IMR-90 (cell line): ENCODE measurements at regions not wholly inside any gene's neighbourhood (a gene's known extent, or its start where the extent isn't known, plus 50 kb on each side); places are given as distances from the start of the nearest gene placed in this dataset.
A peak's percentile ranks its signal among the peaks of the same experiment; 100 is the strongest.

Source experiments
- ATAC-seq: fragments of 200-7000 bp; cut with Tn5 transposase; 2 replicates; pipeline ENCODE4 v1.9.1; 2020; ENCODE audit warnings: low read depth, mild to moderate bottlenecking, moderate library complexity
- BruUV-seq: library from RNA; stranded (reverse); fragments of 400-500 nt; replicated peaks from 2 replicates; lab custom pipeline; 2021; lab: Mats Ljungman, UMichigan
- CTCF ChIA-PET: fragments of 300-600 bp; formaldehyde crosslinking; extraction: SDS; loops from one replicate; lab custom pipeline; 2021; ENCODE audit warnings: antibody characterized with exemption; lab: Yijun Ruan, JAX
- POLR2A ChIA-PET: fragments of 300-600 bp; sonication (Branson Sonifier 250); formaldehyde crosslinking; loops from one replicate; lab custom pipeline; 2022; ENCODE audit warnings: antibody characterized with exemption; ENCODE audit not compliant: unreplicated experiment; lab: Charles Lee
- DNase-seq: peaks from one replicate; pipeline ENCODE4 v3.0.0; 2013
- H2AFZ ChIP-seq: replicated peaks from 2 replicates; pipeline ENCODE3; 2013; ENCODE audit warnings: low read length, mild to moderate bottlenecking; ENCODE audit not compliant: poor library complexity
- H2AK5ac ChIP-seq: 2 replicates; pipeline ENCODE4 v1.6.1; 2013; ENCODE audit warnings: low read depth, low read length, inconsistent platforms
- H2AK9ac ChIP-seq: replicated peaks from 2 replicates; pipeline ENCODE3; 2013; ENCODE audit warnings: mild to moderate bottlenecking, low read depth, low read length, moderate library complexity; ENCODE audit not compliant: poor library complexity
- H2BK120ac ChIP-seq: 2 replicates; pipeline ENCODE4 v1.6.1; 2013; ENCODE audit warnings: low read depth, low read length, inconsistent platforms
- H2BK15ac ChIP-seq: 3 replicates; pipeline ENCODE4 v1.6.1; 2013; ENCODE audit warnings: low read depth, low read length, inconsistent platforms
- H2BK20ac ChIP-seq: 2 replicates; pipeline ENCODE4 v1.6.1; 2013; ENCODE audit warnings: low read depth, mild to moderate bottlenecking, inconsistent platforms, low read length, moderate library complexity
- H2BK5ac ChIP-seq: 2 replicates; pipeline ENCODE4 v1.6.1; 2013; ENCODE audit warnings: mild to moderate bottlenecking, low read depth, low read length, inconsistent platforms; ENCODE audit not compliant: poor library complexity, severe bottlenecking
- H3K14ac ChIP-seq: replicated peaks from 2 replicates; pipeline ENCODE4 v1.6.1; 2013; ENCODE audit warnings: low read depth, low read length, inconsistent platforms
- H3K18ac ChIP-seq: 2 replicates; pipeline ENCODE4 v1.6.1; 2013; ENCODE audit warnings: low read depth, low read length, control low read depth
- H3K23ac ChIP-seq: 2 replicates; pipeline ENCODE4 v1.6.1; 2013; ENCODE audit warnings: low read depth, low read length, inconsistent platforms
- H3K27ac ChIP-seq: 2 replicates; pipeline ENCODE4 v1.5.1; 2013; ENCODE audit warnings: mild to moderate bottlenecking, control low read depth, low read length; ENCODE audit not compliant: insufficient read depth
- H3K27me3 ChIP-seq: 2 replicates; pipeline ENCODE4 v1.6.1; 2013; ENCODE audit warnings: low read length; ENCODE audit not compliant: control insufficient read depth, insufficient read depth
- H3K36me3 ChIP-seq: 2 replicates; pipeline ENCODE4 v1.6.1; 2013; ENCODE audit warnings: low read length, mixed read lengths; ENCODE audit not compliant: control insufficient read depth, insufficient read depth
- H3K4ac ChIP-seq: 2 replicates; pipeline ENCODE4 v1.6.1; 2013; ENCODE audit warnings: low read depth, low read length, inconsistent platforms
- H3K4me1 ChIP-seq: 2 replicates; pipeline ENCODE4 v1.6.1; 2013; ENCODE audit warnings: low read length, mixed read lengths; ENCODE audit not compliant: control insufficient read depth, insufficient read depth
- H3K4me2 ChIP-seq: 2 replicates; pipeline ENCODE4 v1.6.1; 2013; ENCODE audit warnings: low read depth, mild to moderate bottlenecking, control low read depth, low read length, moderate library complexity
- H3K4me3 ChIP-seq: 2 replicates; pipeline ENCODE4 v1.5.1; 2013; ENCODE audit warnings: low read depth, mild to moderate bottlenecking, control low read depth, low read length, moderate library complexity; ENCODE audit not compliant: insufficient read depth
- H3K56ac ChIP-seq: 2 replicates; pipeline ENCODE4 v1.6.1; 2013; ENCODE audit warnings: low read length, inconsistent platforms; ENCODE audit not compliant: insufficient read depth; ENCODE audit errors: extremely low read depth
- H3K79me1 ChIP-seq, 2 experiments: 2 replicates each; pipeline ENCODE4 v1.6.1; 2013; ENCODE audit warnings: low read length in 2 of 2, inconsistent platforms in 1 of 2, low read depth in 1 of 2
- H3K9ac ChIP-seq: 2 replicates; pipeline ENCODE4 v1.6.1; 2013; ENCODE audit warnings: low read depth, low read length, control low read depth
- H3K9me1 ChIP-seq: 2 replicates; pipeline ENCODE4 v1.6.1; 2013; ENCODE audit warnings: low read length, inconsistent platforms; ENCODE audit not compliant: insufficient read depth
- H3K9me3 ChIP-seq: 2 replicates; pipeline ENCODE4 v1.6.1; 2013; ENCODE audit warnings: low read length; ENCODE audit not compliant: control insufficient read depth, insufficient read depth
- H4K20me1 ChIP-seq: 2 replicates; pipeline ENCODE4 v1.6.1; 2013; ENCODE audit warnings: low read length, inconsistent platforms; ENCODE audit not compliant: insufficient read depth
- H4K5ac ChIP-seq: 2 replicates; pipeline ENCODE4 v1.6.1; 2013; ENCODE audit warnings: mild to moderate bottlenecking, low read depth, low read length, control low read depth
- H4K8ac ChIP-seq, 2 experiments: 2 replicates each; pipeline ENCODE4 v1.6.1; 2013; ENCODE audit warnings: low read depth in 2 of 2, low read length in 2 of 2, control low read depth in 1 of 2, inconsistent platforms in 1 of 2
- H4K91ac ChIP-seq: 2 replicates; pipeline ENCODE4 v1.6.1; 2013; ENCODE audit warnings: low read depth, low read length, inconsistent platforms; ENCODE audit not compliant: insufficient read depth
- CEBPB ChIP-seq: IDR thresholded peaks from 2 replicates; pipeline ENCODE4 v1.6.1; 2012; ENCODE audit warnings: low read depth, low read length, improper control_type of control experiment
- CHD1 ChIP-seq: IDR thresholded peaks from 2 replicates; pipeline ENCODE4 v1.6.1; 2012; ENCODE audit warnings: low read depth, low read length, improper control_type of control experiment
- FOS ChIP-seq: fragments of 150-350 bp; IDR thresholded peaks from 2 replicates; pipeline ENCODE4 v1.6.1; 2016; ENCODE audit warnings: low read depth, low read length
- POLR2A ChIP-seq: IDR thresholded peaks from 2 replicates; pipeline ENCODE4 v1.6.1; 2012; ENCODE audit warnings: mild to moderate bottlenecking, low read depth, low read length
- whole genome bisulfite sequencing, 2 experiments: methylation state at CpG; one replicate each; pipeline versions ENCODE4 v1.1.5 to v1.1.7; 2013; ENCODE audit warnings: missing lambda C conversion rate in 2 of 2; ENCODE audit not compliant: insufficient read length in 1 of 2; ENCODE audit errors: extremely low coverage in 2 of 2; 5-methylcytosine and 5-hydroxymethylcytosine counted together
- dilution Hi-C: fragments of 300-500 bp; cut with HindIII; formaldehyde crosslinking; loops from one replicate; pipeline ENCODE4 v1.14.3; 2018; ENCODE audit warnings: low sequenced_read_pairs; ENCODE audit not compliant: unreplicated experiment
- in situ Hi-C: fragments of 300-500 bp; cut with MboI; formaldehyde crosslinking; loops from 3 replicates; pipeline ENCODE4 v1.14.3; 2019; ENCODE audit warnings: low sequenced_read_pairs, inconsistent platforms, mixed read lengths
- intact Hi-C: fragments of 100-400 bp; cut with micrococcal nuclease; formaldehyde crosslinking; loops from 2 replicates; pipeline ENCODE4 v1.10.0; 2022
- TF ChIP-seq, protein P1 (sequence below): fragments of 150-350 bp; IDR thresholded peaks from 2 replicates; pipeline ENCODE4 v1.6.1; 2017; ENCODE audit warnings: mild to moderate bottlenecking, antibody characterized with exemption, low read length, low read depth
- TF ChIP-seq, protein P2 (sequence below): fragments of 150-350 bp; IDR thresholded peaks from 2 replicates; pipeline ENCODE4 v1.6.1; 2016; ENCODE audit warnings: low read depth, mild to moderate bottlenecking, low read length, moderate library complexity, borderline replicate concordance

DNA sequence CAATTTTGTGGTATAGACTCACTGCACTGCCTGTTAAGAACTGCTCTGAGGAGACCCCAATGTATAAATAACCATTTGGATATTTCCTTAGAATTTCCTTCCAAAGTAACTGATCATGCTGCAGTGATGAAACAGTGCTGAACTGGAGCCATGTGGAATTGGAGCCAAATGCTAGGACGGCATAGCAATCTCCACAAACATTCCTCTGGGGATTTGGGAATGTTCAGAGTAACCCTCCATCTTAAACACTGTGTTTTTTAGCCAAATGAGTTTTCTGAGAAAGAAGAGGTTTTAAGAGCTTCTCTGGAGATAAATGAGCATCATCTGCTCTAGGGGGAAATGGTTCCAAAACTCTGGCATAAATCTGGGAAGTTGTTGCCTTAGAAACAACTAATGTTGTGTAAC lies 98.2 kb downstream of the OLFM4 start:
- CTCF ChIA-PET: no interaction called here
- in situ Hi-C loops: loop anchor here (25.0 kb wide), 1 partner anchor 515 kb away; no protein-coding TSS in a partner anchor

More for the DNA sequence above, 98.2 kb downstream of the OLFM4 start:
- H3K23ac ChIP-seq: no peak overlapping the region
- H4K8ac ChIP-seq: no peak overlapping the region
- H3K27me3 ChIP-seq: no peaks in the 10 kb centered on the region
- H3K27ac ChIP-seq: no peak overlapping the region
- no peak overlapping the region for H4K91ac ChIP-seq
- H3K4me3 ChIP-seq: no peak overlapping the region
- H3K79me1 ChIP-seq: no peaks in the 10 kb centered on the region
- no peak overlapping the region for H2AFZ ChIP-seq
- no peak overlapping the region for H2BK20ac ChIP-seq
- no peak overlapping the region for H4K5ac ChIP-seq
- ATAC-seq (peak; percentile 24; the same call in 1 of the 2 replicates), DNase-seq (peak; percentile 65)
- H3K18ac ChIP-seq: no peak overlapping the region; the same call in 1 of the 2 replicates
- H2AK9ac ChIP-seq: no peak overlapping the region
- H2BK15ac ChIP-seq: no peak overlapping the region
- intact Hi-C loops: no loop called here
- POLR2A ChIA-PET: no interaction called here
- H3K9me3 ChIP-seq: peaks cover 4% of the 10 kb centered on the region
- H2BK5ac ChIP-seq: peak overlapping the region; percentile 20
- H3K4ac ChIP-seq: no peak overlapping the region
- H3K14ac ChIP-seq: no peak overlapping the region
- no peak for TF ChIP-seq FOS
- no peak for TF ChIP-seq CEBPB
- TF ChIP-seq, protein P1, sequence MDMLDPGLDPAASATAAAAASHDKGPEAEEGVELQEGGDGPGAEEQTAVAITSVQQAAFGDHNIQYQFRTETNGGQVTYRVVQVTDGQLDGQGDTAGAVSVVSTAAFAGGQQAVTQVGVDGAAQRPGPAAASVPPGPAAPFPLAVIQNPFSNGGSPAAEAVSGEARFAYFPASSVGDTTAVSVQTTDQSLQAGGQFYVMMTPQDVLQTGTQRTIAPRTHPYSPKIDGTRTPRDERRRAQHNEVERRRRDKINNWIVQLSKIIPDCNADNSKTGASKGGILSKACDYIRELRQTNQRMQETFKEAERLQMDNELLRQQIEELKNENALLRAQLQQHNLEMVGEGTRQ: no peak
- TF ChIP-seq, protein P2, sequence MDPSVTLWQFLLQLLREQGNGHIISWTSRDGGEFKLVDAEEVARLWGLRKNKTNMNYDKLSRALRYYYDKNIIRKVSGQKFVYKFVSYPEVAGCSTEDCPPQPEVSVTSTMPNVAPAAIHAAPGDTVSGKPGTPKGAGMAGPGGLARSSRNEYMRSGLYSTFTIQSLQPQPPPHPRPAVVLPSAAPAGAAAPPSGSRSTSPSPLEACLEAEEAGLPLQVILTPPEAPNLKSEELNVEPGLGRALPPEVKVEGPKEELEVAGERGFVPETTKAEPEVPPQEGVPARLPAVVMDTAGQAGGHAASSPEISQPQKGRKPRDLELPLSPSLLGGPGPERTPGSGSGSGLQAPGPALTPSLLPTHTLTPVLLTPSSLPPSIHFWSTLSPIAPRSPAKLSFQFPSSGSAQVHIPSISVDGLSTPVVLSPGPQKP: no peak
- no peak for TF ChIP-seq CHD1
- TF ChIP-seq POLR2A: no peak
- H3K4me1 ChIP-seq: no peaks in the 10 kb centered on the region; the same call in 1 of the 2 replicates
- no peak overlapping the region for H3K9ac ChIP-seq
- no TSS peak for BruUV-seq
- no peak overlapping the region for H2BK120ac ChIP-seq
- no peaks in the 10 kb centered on the region for H3K36me3 ChIP-seq
- H3K56ac ChIP-seq: no peak overlapping the region
- no peaks in the 10 kb centered on the region for H4K20me1 ChIP-seq
- H3K9me1 ChIP-seq: no peaks in the 10 kb centered on the region
- no peak overlapping the region for H2AK5ac ChIP-seq
- H3K4me2 ChIP-seq: no peak overlapping the region
- dilution Hi-C loops: no loop called here
- no CpG with 5 or more reads among the region's 1 CpG for WGBS, 2 experiments
